Neutrophil (primary cell): ENCODE measurements at regions not wholly inside any gene's neighbourhood (a gene's known extent, or its start where the extent isn't known, plus 50 kb on each side); places are given as distances from the start of the nearest gene placed in this dataset.
A peak's percentile ranks its signal among the peaks of the same experiment; 100 is the strongest.

Experiments
- H3K27ac ChIP-seq: fragments of 200-600 bp; sonication (generic); 2 replicates; pipeline ENCODE4 v1.5.1; 2016; ENCODE audit warnings: mild to moderate bottlenecking, moderate library complexity
- H3K27me3 ChIP-seq: fragments of 200-600 bp; sonication (generic); 2 replicates; pipeline ENCODE4 v1.6.0; 2016; ENCODE audit warnings: mild to moderate bottlenecking
- H3K36me3 ChIP-seq: fragments of 200-600 bp; sonication (generic); 2 replicates; pipeline ENCODE4 v1.5.1; 2017
- H3K4me1 ChIP-seq, 2 experiments: fragments of 200-600 bp in 1 of 2; sonication (generic) in 1 of 2; 1 replicate in 1 of 2; 2 replicates in 1 of 2; pipeline versions ENCODE4 v1.5.1 to v1.6.1; 2013 to 2016; ENCODE audit warnings: low read depth in 1 of 2, low read length in 1 of 2, mild to moderate bottlenecking in 1 of 2, moderate library complexity in 1 of 2; ENCODE audit not compliant: control insufficient read depth in 1 of 2, insufficient read depth in 1 of 2
- H3K4me3 ChIP-seq, 2 experiments: fragments of 200-600 bp in 1 of 2; sonication (generic) in 1 of 2; 1 replicate in 1 of 2; 2 replicates in 1 of 2; pipeline ENCODE4 v1.5.1; 2013 to 2016; ENCODE audit warnings: low read depth in 1 of 2, low read length in 1 of 2, mild to moderate bottlenecking in 1 of 2, moderate library complexity in 1 of 2
- H3K9me3 ChIP-seq: fragments of 200-600 bp; sonication (generic); 2 replicates; pipeline ENCODE4 v1.5.1; 2016
- CTCF ChIP-seq: fragments of 200-600 bp; sonication (generic); IDR thresholded peaks from 2 replicates; pipeline ENCODE4 v1.5.1; 2016; ENCODE audit warnings: antibody characterized with exemption

DNA sequence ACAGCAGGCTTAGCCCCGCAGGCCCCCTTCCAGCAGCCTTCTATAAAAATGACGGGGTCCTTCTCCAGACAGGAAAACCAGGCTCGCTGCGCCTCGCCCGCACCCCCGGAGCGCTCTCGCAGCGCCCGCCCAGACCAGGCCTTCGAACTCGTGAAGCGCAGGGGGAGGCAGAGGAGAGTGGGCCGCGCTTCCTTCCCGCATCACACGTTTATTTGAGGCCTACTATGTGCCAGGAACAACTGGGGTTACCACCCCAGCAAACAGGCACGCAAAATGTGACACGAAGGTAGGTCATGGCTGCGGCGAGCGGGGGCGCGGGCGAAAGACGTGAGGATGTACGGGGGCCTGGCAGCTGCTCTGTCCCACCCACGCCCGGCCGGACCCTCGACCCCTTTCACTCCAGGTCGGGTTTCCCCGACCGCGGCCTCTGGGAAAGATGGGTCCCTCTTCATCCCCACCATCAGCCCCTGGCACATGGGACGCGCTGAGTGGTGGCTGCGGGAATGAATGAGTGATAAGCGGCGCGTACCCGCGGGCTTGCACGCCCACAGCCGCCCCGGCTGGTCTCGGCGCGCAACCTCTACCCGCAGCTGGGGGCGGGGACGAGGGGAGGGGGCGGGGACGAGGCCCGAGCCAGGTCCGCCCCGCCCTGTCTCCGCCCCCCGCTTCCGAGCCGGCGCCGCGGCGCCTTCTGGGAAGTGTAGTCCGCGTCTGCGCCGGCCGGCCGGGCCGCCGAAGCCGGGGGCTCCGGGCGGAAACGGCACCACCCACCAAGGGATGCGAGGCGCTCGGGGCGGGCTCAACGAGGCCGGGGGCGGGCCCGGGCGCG lies 59.1 kb downstream of the ZNF467 start:
- peaks cover 12 to 13% of the 10 kb centered on the region in 2 experiments for H3K4me1 ChIP-seq
- H3K27me3 ChIP-seq: peaks cover 15% of the 10 kb centered on the region
- peaks cover 11% of the 10 kb centered on the region for H3K9me3 ChIP-seq
- H3K27ac ChIP-seq: peak overlapping the region; percentile 3
- peak; percentile 37 for TF ChIP-seq CTCF
- H3K36me3 ChIP-seq: no peaks in the 10 kb centered on the region
- H3K4me3 ChIP-seq: peak overlapping the region; percentile 64 to 79

DNA sequence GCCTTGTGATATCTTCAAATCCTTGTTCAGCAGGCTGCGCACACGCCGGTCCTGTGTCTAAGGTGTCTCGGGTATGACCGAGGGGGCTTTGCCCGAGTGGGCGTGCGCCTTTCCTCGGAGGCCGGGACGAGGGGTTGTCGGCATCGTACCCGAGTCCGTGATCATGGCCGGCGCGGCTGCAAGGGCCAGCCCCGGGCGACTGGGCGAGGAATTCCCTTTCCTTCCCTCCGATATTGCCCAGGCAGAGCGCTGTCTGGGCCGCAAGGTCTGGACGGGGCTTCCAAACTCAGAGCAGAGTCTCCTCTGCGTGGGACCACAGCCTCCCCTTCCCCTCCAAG lies 59.7 kb downstream of the ZNF467 start:
- no peak overlapping the region for H3K27ac ChIP-seq
- H3K9me3 ChIP-seq: peaks cover 11% of the 10 kb centered on the region
- peak overlapping the region; percentile 64 to 79 for H3K4me3 ChIP-seq
- H3K27me3 ChIP-seq: peaks cover 15% of the 10 kb centered on the region
- no peaks in the 10 kb centered on the region for H3K36me3 ChIP-seq
- peaks cover 12 to 13% of the 10 kb centered on the region in 2 experiments for H3K4me1 ChIP-seq
- no peak for TF ChIP-seq CTCF

- H3K36me3 ChIP-seq: no peaks in the 10 kb centered on the region
- H3K27ac ChIP-seq: no peak overlapping the region
- no peak overlapping the region for H3K4me3 ChIP-seq
- peaks cover 11% of the 10 kb centered on the region for H3K9me3 ChIP-seq
- peaks cover 12 to 13% of the 10 kb centered on the region in 2 experiments for H3K4me1 ChIP-seq
- TF ChIP-seq CTCF: no peak
- peaks cover 15% of the 10 kb centered on the region for H3K27me3 ChIP-seq
These were observed 60.2 kb downstream of the ZNF467 start for GRCh38 chr7:149713061-149713730.

- no peak overlapping the region for H3K4me3 ChIP-seq
- H3K9me3 ChIP-seq: peaks cover 11% of the 10 kb centered on the region
- no peak overlapping the region for H3K27ac ChIP-seq
- H3K27me3 ChIP-seq: peaks cover 2% of the 10 kb centered on the region
- TF ChIP-seq CTCF: no peak
- peaks cover 18 to 23% of the 10 kb centered on the region in 2 experiments for H3K4me1 ChIP-seq
- no peaks in the 10 kb centered on the region for H3K36me3 ChIP-seq
These were observed 65.4 kb downstream of the ZNF467 start for GRCh38 chr7:149708026-149708425.

- Histone ChIP-seq H3K9me3 (peaks cover 11% of the 10 kb centered on the region), H3K36me3 (no peaks in the 10 kb centered on the region), H3K4me3 (no peak overlapping the region), H3K27me3 (no peaks in the 10 kb centered on the region), H3K4me1 (peaks cover 18 to 23% of the 10 kb centered on the region in 2 experiments), H3K27ac (peak overlapping the region; percentile 44)
- no peak for TF ChIP-seq CTCF
These were observed 65.9 kb downstream of the ZNF467 start for GRCh38 chr7:149707448-149707886.
